Progenitor cell of endocrine pancreas (in vitro differentiated cells): ENCODE measurements at regions not wholly inside any gene's neighbourhood (a gene's known extent, or its start where the extent isn't known, plus 50 kb on each side); places are given as distances from the start of the nearest gene placed in this dataset.

ENCODE experiments used
- DNase-seq: peaks from one replicate; pipeline ENCODE4 v3.0.0; 2021; ENCODE audit warnings: low spot score; ENCODE audit not compliant: unreplicated experiment
- H3K27ac Mint-ChIP-seq: 2 replicates; pipeline ENCODE4 v1.8.0; 2021; ENCODE audit warnings: mild to moderate bottlenecking, moderate library complexity, mixed read lengths
- H3K27me3 Mint-ChIP-seq: 2 replicates; pipeline ENCODE4 v1.8.0; 2021; ENCODE audit warnings: mixed read lengths
- H3K36me3 Mint-ChIP-seq: 2 replicates; pipeline ENCODE4 v1.8.0; 2022; ENCODE audit warnings: mixed read lengths; ENCODE audit not compliant: insufficient read depth
- H3K4me1 Mint-ChIP-seq: 2 replicates; pipeline ENCODE4 v1.8.0; 2021; ENCODE audit warnings: low read depth, mixed read lengths
- H3K4me3 Mint-ChIP-seq: 2 replicates; pipeline ENCODE4 v1.8.0; 2021; ENCODE audit warnings: low read depth, mild to moderate bottlenecking, moderate library complexity, mixed read lengths
- H3K9me3 Mint-ChIP-seq: 2 replicates; pipeline ENCODE4 v1.8.0; 2021; ENCODE audit warnings: low read depth, mixed read lengths
- TF ChIP-seq, protein P1 (sequence below): fragments of 200-600 bp; sonication (generic); IDR thresholded peaks from one replicate; pipeline ENCODE4 v1.5.0; 2021; ENCODE audit warnings: antibody characterized with exemption, mild to moderate bottlenecking; ENCODE audit not compliant: unreplicated experiment

DNA sequence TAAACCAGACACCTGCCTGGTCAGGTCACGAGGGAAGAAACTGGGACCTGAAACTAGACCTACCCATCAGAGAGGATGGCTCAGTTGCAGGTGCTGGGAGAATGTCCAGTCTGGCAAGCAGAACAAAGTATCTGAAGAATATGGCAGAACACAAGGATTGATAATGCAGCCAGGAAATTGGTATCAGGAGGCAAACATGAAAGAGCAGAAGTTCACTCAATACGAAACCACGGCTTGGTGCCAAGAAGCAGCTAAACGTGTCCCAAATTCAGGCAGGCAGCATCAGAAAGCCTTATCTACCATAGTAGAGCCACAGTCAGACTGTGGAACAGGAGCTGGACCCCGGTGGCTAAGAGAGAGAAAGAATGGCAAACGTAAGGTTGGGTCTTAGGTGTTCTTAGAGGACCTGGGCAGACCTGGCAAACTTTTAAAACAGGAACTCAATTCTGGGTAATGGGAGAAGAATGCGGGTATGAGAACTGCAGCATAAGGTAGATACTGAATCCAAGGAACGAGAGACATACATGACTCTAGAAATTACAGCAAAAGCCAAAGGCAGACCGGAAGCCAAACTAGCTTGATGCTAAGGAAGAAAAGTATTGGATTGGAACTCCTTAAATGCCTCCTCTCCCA is 169.0 kb upstream of the NECTIN3 start:
- Mint-ChIP-seq H3K27ac (peak overlapping the region; percentile 3), H3K27me3 (no peaks in the 10 kb centered on the region), H3K4me3 (no peak overlapping the region), H3K36me3 (no peaks in the 10 kb centered on the region), H3K4me1 (peaks cover 7% of the 10 kb centered on the region), H3K9me3 (peaks cover 4% of the 10 kb centered on the region)
- no peak for DNase-seq
- TF ChIP-seq, protein P1, sequence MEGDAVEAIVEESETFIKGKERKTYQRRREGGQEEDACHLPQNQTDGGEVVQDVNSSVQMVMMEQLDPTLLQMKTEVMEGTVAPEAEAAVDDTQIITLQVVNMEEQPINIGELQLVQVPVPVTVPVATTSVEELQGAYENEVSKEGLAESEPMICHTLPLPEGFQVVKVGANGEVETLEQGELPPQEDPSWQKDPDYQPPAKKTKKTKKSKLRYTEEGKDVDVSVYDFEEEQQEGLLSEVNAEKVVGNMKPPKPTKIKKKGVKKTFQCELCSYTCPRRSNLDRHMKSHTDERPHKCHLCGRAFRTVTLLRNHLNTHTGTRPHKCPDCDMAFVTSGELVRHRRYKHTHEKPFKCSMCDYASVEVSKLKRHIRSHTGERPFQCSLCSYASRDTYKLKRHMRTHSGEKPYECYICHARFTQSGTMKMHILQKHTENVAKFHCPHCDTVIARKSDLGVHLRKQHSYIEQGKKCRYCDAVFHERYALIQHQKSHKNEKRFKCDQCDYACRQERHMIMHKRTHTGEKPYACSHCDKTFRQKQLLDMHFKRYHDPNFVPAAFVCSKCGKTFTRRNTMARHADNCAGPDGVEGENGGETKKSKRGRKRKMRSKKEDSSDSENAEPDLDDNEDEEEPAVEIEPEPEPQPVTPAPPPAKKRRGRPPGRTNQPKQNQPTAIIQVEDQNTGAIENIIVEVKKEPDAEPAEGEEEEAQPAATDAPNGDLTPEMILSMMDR = no peak

- Mint-ChIP-seq H3K4me1 (peaks cover 14% of the 10 kb centered on the region), H3K27me3 (no peaks in the 10 kb centered on the region), H3K9me3 (peaks cover under 1% of the 10 kb centered on the region), H3K36me3 (no peaks in the 10 kb centered on the region), H3K4me3 (no peak overlapping the region), H3K27ac (no peak overlapping the region)
- TF ChIP-seq, protein P1 = no peak
- DNase-seq = no peak
These were observed 167.7 kb upstream of the NECTIN3 start for GRCh38 chr3:110903771-110904519.

DNA sequence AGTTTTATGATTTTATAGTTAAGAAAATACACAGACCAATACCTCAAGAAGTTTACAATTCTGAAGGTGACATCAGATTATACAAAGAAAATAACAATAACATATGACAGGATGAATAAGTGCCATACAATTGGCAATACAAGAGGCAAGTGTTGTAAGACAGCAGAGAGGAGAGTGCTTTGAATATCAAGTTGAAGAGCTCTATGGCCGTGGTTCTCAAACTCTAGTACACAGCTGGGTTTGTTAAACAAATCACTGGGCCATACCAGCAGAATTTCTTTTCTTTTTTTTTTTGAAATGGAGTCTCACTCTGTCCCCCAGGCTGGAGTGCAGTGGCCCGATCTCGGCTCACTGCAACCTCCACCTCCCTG is 167.1 kb upstream of the NECTIN3 start:
- TF ChIP-seq, protein P1 = no peak
- no peaks in the 10 kb centered on the region for H3K27me3 Mint-ChIP-seq
- no peaks in the 10 kb centered on the region for H3K9me3 Mint-ChIP-seq
- peaks cover 17% of the 10 kb centered on the region for H3K4me1 Mint-ChIP-seq
- no peak overlapping the region for H3K27ac Mint-ChIP-seq
- DNase-seq = no peak
- no peaks in the 10 kb centered on the region for H3K36me3 Mint-ChIP-seq
- no peak overlapping the region for H3K4me3 Mint-ChIP-seq

- H3K27me3 Mint-ChIP-seq = no peaks in the 10 kb centered on the region
- peaks cover 23% of the 10 kb centered on the region for H3K4me1 Mint-ChIP-seq
- no peak overlapping the region for H3K27ac Mint-ChIP-seq
- H3K36me3 Mint-ChIP-seq = no peaks in the 10 kb centered on the region
- TF ChIP-seq, protein P1 = no peak
- no peak for DNase-seq
- H3K9me3 Mint-ChIP-seq = no peaks in the 10 kb centered on the region
- H3K4me3 Mint-ChIP-seq = no peak overlapping the region
These were observed 166.5 kb upstream of the NECTIN3 start for GRCh38 chr3:110905121-110905520.

DNA sequence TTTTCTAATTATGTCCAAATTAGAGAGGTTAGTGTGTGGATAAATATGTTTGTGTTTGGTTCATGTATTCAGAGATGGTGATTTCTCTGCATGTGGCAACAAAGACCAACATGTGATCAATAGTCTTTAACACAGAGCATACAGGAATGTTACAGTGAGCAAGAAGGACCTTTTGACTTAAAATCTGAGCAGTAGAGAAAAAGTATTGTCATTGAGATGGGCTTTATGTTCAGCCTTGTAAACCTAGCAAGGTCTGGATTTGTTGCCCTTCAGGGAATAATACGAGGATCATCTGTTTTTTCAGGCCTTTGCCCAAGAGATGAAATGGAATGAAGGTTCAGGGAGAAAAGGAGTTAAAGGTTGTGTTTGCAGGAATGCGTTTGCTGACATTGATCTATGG is 161.8 kb upstream of the NECTIN3 start:
- Mint-ChIP-seq H3K27me3 (no peaks in the 10 kb centered on the region), H3K4me1 (peaks cover 24% of the 10 kb centered on the region), H3K36me3 (no peaks in the 10 kb centered on the region), H3K4me3 (no peak overlapping the region), H3K27ac (peak overlapping the region; percentile 17), H3K9me3 (peaks cover 3% of the 10 kb centered on the region)
- DNase-seq = no peak
- TF ChIP-seq, protein P1 = no peak
